Suprapubic skin (tissue), 3 donors: ENCODE measurements at regions not wholly inside any gene's neighbourhood (a gene's known extent, or its start where the extent isn't known, plus 50 kb on each side); places are given as distances from the start of the nearest gene placed in this dataset.
"Not testable (repeated sequence)": the region's sequence is repeated elsewhere in the genome, so short reads cannot be mapped to it uniquely, and the experiment has no call there.

Experiments used
- CTCF ChIP-seq, 2 donors: fragments of 200-600 bp in 1 of 2; fragments of 450-650 bp in 1 of 2; sonication (generic) in 1 of 2; IDR thresholded peaks; one replicate each; pipeline ENCODE4 v1.5.1; 2016 to 2019; ENCODE audit warnings: antibody characterized with exemption in 2 of 2, mild to moderate bottlenecking in 1 of 2, moderate library complexity in 1 of 2
- EP300 ChIP-seq: sonication (generic); formaldehyde crosslinking; IDR thresholded peaks from one replicate; pipeline ENCODE4 v1.6.1; 2017; ENCODE audit warnings: antibody characterized with exemption

DNA sequence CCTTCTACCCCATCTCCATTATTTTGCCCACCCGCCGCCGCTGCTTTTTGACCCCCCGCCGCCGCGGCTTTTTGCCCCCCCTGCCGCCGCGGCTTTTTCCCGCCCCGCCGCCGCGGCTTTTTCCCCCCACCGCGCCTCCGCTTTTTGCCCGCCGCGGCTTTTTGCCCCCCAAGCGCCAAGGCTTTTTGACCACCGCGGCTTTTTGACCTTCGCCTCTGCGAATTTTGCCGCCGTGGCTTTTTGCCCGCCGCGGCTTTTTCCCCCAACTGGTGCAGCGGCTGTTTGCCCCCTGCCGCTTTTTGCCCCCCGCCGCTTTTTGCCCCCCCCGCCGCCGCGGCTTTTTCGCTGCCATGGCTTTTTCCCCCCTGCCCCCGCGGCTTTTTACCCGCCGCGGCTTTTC is 137.5 kb upstream of the TP53TG3D start:
- not testable (repeated sequence) for TF ChIP-seq CTCF (IDR thresholded peaks at IDR 0.05); EP300
